Kidney glomerular epithelial cell (primary cell): ENCODE measurements at regions not wholly inside any gene's neighbourhood (a gene's known extent, or its start where the extent isn't known, plus 50 kb on each side); places are given as distances from the start of the nearest gene placed in this dataset.
"Not testable (repeated sequence)": the region's sequence is repeated elsewhere in the genome, so short reads cannot be mapped to it uniquely, and the experiment has no call there.

Experiments used
- DNase-seq: peaks from one replicate; lab custom pipeline; 2025; lab: John Stamatoyannopoulos, UW

- not testable (repeated sequence) for DNase-seq
Observed at GRCh38 chr11:135011313-135011712, 599.3 kb upstream of the B3GAT1 start.

DNA sequence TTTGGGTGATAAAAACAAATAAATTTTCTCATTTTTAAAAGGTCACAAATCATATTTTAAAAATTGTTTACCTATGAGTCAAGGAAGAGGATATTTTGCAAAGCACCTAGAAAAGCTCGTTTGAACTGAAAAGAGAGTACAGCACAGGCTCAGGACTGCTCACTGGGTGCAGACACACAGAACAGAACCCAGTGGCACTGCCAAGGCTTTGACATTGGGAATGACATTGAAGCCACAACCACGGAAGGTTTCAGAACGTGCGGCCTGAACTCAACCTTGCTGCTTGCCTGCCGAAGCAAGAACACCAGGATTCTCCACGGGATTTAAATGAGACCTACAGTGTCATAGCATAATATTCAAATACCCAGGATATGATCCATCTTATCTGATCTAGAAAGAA, 597.1 kb upstream of the B3GAT1 start:
- DNase-seq = no peak

DNA sequence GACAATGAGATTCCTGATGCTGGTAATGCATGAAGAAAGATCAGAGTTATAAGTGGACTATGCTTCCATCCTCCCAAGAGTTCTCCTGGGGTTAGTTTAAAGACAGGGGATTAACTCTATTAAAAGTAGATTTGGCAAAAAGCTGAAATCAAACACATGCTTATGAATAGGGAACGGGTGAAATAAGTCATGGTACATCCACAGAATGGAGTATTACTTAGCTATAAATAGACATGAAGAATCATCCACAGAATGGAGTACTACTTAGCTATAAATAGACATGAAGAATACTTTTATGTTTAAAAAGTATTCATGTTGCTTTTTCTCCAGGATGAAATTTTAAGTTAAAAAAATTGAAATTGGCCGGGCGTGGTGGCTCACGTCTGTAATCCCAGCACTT, 596.4 kb upstream of the B3GAT1 start:
- no peak for DNase-seq

DNA sequence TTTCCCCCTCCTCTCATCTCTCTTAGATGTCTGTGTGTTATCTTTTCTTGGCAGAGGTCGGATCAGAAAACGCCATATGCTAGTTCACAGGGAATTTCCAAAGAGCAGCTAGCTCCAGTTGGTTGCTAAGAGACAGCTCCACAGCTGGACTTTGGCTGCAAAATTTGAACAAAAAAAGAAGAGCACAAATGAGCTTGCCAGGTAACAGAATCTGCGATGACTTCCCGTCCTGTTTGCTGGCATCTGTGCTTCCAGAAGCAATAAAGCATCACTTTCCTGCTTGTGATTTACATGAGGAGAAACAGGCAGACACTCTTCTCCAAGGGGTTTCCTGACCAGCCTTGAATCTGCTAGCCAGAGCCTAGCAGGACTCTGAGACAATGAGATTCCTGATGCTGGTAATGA, 596.0 kb upstream of the B3GAT1 start:
- no peak for DNase-seq

DNA sequence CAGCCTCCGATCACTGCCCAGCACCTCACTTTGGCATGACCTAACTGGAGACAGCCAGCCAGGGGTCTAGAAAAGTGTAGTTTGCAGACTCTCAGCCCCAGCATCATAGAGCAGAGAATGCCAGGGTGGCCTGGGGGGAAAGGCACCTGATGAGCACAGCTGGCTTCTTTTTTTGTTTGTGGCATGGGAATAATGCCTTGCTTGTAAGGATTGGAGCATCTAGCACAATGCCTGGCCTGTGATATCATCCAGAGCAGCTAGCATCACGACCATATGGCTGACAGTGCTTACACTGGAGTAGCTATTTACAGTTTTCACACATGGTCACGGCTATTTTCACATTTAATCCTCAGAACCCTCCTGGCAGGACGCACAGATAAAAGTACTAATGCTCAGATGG, 594.8 kb upstream of the B3GAT1 start:
- DNase-seq = no peak

DNA sequence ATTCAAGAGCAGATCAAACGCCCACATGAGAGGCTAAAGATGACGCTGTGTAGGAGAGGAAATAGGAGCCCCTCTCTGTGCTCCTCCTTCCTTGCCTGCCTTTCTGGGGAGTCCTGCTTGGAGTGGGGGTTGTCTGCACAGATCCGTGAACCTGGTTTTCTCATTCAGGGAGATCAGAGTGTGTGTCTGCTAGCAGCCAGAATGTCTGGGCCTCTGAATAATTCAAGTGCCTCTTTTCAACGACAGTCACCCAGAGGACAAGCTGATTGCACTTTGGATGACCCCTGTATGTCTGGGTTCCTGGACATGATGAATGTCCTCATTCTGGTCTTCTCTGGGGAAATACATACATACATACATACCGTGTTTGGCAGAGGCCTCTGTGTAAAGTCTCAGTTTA, 592.5 kb upstream of the B3GAT1 start:
- no peak for DNase-seq

GRCh38 chr11:135002236-135002635, 590.2 kb upstream of the B3GAT1 start:
- DNase-seq = no peak

DNA sequence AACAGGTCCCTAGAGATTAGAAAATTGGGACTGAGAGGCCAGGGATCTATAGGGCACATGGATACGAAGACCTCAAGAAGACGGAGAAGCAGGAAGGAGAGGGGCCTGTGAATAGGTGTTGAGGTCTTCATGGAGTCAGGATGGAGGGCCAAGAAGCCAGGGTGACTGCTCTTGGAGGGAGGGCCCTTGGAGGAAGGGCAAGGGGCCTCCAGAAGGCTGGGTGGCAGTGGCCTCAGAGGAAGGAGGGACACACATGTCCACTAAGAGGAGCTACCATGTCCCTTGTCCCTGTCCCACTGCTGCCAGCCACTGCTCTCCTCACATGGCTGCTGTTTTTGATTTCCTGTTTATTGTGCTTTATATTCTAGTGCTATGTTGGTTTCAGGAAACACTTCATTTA, 589.5 kb upstream of the B3GAT1 start:
- DNase-seq = no peak

- not testable (repeated sequence) for DNase-seq
Observed at GRCh38 chr11:135001065-135001464, 589.0 kb upstream of the B3GAT1 start.

DNA sequence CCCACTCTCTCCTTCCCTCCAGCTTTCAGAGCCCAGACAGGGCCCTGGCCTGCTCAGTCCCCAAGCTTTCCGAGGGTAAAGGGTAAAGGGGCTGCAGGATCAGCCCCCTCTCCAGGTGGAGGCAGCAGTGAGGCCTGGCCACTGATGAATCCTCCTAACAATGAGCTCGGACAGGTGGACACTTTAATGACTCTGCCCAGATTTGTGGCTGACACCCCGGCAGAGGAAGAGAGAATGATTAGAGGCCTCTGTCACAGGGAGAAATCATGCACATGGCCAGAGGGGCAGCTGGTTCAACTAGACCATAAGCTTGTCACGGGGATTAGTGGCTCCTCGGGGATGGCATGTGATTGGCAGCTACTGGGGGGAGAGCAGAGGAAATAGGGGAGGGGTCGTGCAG, 587.5 kb upstream of the B3GAT1 start:
- no peak for DNase-seq

GRCh38 chr11:134997652-134998320, 585.7 kb upstream of the B3GAT1 start:
- DNase-seq = no peak

GRCh38 chr11:134995741-134996140, 583.7 kb upstream of the B3GAT1 start:
- no peak for DNase-seq

DNA sequence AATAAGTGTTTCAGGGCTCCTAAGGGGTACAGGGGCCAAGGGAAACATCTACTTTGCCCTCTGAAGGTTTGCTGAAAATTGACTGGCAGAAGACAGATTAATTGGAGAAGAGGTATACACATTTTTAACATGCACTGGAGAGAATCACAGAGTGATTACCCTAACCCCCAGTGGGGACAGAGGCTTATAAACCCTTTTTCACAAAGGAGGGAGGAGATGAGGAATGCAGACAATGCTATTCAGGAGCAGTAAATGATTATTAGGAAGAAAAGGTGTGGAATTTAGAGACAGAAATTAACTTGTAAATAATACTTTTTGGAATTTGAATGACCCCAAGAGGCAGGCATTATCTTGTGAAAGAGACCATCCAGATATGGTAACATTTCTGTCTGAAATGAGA, 582.4 kb upstream of the B3GAT1 start:
- DNase-seq = no peak

DNA sequence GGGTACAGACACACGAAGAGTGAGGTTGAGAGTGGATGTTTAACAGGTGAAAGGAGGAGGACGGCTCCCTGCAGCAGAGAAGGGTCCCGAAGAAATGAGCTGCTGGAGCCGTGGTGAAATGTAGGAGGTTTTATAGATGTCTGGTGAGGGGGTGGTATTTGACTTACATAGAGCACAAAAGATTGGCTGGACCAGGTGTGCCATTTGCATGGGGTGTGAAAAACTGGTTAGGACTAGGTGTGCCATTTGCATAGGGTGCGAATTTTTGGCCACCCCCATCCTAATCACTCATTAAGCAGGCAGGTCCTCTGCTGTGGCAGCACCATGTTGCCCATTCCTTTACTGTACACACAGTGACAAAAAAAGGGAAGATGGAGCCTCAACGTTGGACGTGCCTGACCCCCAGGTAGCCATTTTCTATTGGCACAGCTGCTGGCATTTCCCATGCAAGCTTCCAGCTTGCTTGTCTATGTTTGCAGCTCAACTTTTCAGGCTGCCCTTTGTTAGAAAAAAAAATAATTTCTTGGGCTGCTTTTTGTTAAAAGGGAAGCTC, 581.7 kb upstream of the B3GAT1 start:
- no peak for DNase-seq

- DNase-seq = no peak
Observed at GRCh38 chr11:134992981-134993380, 580.9 kb upstream of the B3GAT1 start.

DNA sequence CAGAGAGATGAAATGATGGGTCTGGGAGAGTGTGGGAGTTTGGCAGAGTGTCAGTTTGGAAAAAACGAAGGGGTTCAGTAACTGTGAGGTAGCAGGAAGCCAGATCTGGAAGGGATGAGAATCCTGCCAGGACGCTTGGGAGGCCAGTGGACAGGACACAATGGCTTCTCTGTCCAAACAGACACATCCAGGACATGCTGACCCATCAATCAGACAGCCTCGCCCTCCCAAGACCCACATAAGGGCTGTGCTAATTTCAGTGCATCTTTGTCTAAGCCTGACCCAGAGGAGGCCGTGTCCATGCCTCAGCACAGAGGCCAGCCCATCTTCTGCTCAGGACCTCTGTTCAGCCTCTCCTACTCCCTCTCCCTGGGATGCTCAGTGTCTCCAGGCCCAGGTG, 576.5 kb upstream of the B3GAT1 start:
- DNase-seq = no peak

DNA sequence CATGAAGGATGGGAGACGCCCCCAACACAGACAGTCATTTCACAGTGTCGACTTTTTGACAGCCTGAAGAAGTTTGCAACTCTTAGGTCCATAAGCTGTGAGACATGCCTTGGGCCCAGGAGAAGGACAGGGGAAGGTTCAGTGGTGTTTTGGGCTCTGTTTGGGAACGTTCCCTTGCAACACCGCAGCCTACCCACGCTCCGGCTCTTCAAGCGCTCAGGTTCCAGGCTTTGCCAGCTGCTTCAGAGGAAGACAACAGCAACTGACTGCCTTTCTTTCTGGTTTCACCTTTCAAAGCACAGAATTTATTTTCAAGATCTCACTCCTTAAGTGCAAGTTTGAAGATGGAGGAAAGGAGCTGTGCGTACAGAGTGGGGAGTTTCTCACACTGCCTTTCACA, 575.8 kb upstream of the B3GAT1 start:
- no peak for DNase-seq

- DNase-seq = no peak
Observed at GRCh38 chr11:134987223-134987768, 575.3 kb upstream of the B3GAT1 start.

GRCh38 chr11:134984421-134984820, 572.4 kb upstream of the B3GAT1 start:
- DNase-seq = no peak

DNA sequence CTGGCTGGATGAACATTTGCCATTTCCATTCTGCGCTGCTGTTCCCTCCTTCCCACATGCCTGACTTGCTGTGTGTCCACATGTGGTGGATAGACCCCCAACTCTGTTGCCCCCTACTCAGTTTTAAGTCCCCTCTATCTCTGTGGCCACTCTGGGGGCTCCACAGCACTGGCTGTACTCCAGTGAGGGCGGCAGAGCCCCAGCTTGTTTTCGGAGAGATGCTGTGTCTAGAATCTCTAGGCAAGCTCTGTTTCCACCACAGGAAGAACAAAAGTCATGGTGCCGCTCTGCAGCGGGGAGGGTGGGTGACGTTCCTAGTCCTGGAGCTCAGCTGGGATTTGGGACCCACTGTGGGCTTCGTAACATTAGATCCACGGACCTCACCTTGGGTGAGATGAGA, 570.4 kb upstream of the B3GAT1 start:
- not testable (repeated sequence) for DNase-seq

DNA sequence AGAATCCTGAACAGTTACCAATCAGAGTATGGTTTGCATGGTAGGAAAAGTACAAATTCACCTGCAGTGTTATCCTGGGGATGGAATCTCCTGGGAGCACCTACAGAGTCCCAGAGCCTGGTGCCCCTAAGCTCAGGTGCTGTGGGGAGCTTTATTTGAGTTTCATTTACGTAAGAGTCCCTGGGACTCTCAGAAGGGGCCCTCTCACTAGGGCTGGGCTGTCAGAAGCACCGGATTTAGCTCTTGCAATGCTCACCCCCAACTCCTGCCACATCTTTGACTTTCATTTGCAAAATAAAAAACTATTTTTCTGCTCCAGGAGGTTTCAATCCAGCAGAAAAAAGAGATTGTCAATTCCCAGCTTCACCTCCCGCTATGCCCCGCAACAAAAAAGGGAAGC, 569.8 kb upstream of the B3GAT1 start:
- no peak for DNase-seq

- no peak for DNase-seq
Observed at GRCh38 chr11:134980819-134981710, 569.0 kb upstream of the B3GAT1 start.

DNA sequence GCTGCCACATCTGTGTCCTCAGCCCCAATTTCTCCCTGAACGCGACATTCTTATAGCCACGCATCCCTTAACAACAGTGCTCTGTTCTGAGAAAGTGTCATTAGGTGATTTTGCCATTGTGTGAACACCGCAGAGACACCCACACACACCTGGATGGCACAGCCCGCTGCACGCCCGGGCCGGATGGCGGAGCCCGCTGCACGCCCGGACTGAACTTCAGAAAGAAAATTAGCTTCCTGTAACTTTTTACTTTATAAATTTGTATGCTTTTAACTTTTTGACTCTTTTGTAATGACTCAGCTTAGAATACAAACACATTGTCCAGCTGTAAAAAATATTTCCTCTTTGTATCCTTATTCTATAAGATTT, 567.0 kb upstream of the B3GAT1 start:
- DNase-seq = not testable (repeated sequence)
